IMR-90 (cell line): ENCODE measurements at regions not wholly inside any gene's neighbourhood (a gene's known extent, or its start where the extent isn't known, plus 50 kb on each side); places are given as distances from the start of the nearest gene placed in this dataset.

Experiments used
- ATAC-seq: fragments of 200-7000 bp; cut with Tn5 transposase; 2 replicates; pipeline ENCODE4 v1.9.1; 2020; ENCODE audit warnings: low read depth, mild to moderate bottlenecking, moderate library complexity
- BruUV-seq: library from RNA; stranded (reverse); fragments of 400-500 nt; replicated peaks from 2 replicates; lab custom pipeline; 2021; lab: Mats Ljungman, UMichigan
- CTCF ChIA-PET: fragments of 300-600 bp; formaldehyde crosslinking; extraction: SDS; loops from one replicate; lab custom pipeline; 2021; ENCODE audit warnings: antibody characterized with exemption; lab: Yijun Ruan, JAX
- POLR2A ChIA-PET: fragments of 300-600 bp; sonication (Branson Sonifier 250); formaldehyde crosslinking; loops from one replicate; lab custom pipeline; 2022; ENCODE audit warnings: antibody characterized with exemption; ENCODE audit not compliant: unreplicated experiment; lab: Charles Lee
- DNase-seq: peaks from one replicate; pipeline ENCODE4 v3.0.0; 2013
- H2AFZ ChIP-seq: replicated peaks from 2 replicates; pipeline ENCODE3; 2013; ENCODE audit warnings: low read length, mild to moderate bottlenecking; ENCODE audit not compliant: poor library complexity
- H2AK5ac ChIP-seq: 2 replicates; pipeline ENCODE4 v1.6.1; 2013; ENCODE audit warnings: low read depth, low read length, inconsistent platforms
- H2AK9ac ChIP-seq: replicated peaks from 2 replicates; pipeline ENCODE3; 2013; ENCODE audit warnings: mild to moderate bottlenecking, low read depth, low read length, moderate library complexity; ENCODE audit not compliant: poor library complexity
- H2BK120ac ChIP-seq: 2 replicates; pipeline ENCODE4 v1.6.1; 2013; ENCODE audit warnings: low read depth, low read length, inconsistent platforms
- H2BK15ac ChIP-seq: 3 replicates; pipeline ENCODE4 v1.6.1; 2013; ENCODE audit warnings: low read depth, low read length, inconsistent platforms
- H2BK20ac ChIP-seq: 2 replicates; pipeline ENCODE4 v1.6.1; 2013; ENCODE audit warnings: low read depth, mild to moderate bottlenecking, inconsistent platforms, low read length, moderate library complexity
- H2BK5ac ChIP-seq: 2 replicates; pipeline ENCODE4 v1.6.1; 2013; ENCODE audit warnings: mild to moderate bottlenecking, low read depth, low read length, inconsistent platforms; ENCODE audit not compliant: poor library complexity, severe bottlenecking
- H3K14ac ChIP-seq: replicated peaks from 2 replicates; pipeline ENCODE4 v1.6.1; 2013; ENCODE audit warnings: low read depth, low read length, inconsistent platforms
- H3K18ac ChIP-seq: 2 replicates; pipeline ENCODE4 v1.6.1; 2013; ENCODE audit warnings: low read depth, low read length, control low read depth
- H3K23ac ChIP-seq: 2 replicates; pipeline ENCODE4 v1.6.1; 2013; ENCODE audit warnings: low read depth, low read length, inconsistent platforms
- H3K27ac ChIP-seq: 2 replicates; pipeline ENCODE4 v1.5.1; 2013; ENCODE audit warnings: mild to moderate bottlenecking, control low read depth, low read length; ENCODE audit not compliant: insufficient read depth
- H3K27me3 ChIP-seq: 2 replicates; pipeline ENCODE4 v1.6.1; 2013; ENCODE audit warnings: low read length; ENCODE audit not compliant: control insufficient read depth, insufficient read depth
- H3K36me3 ChIP-seq: 2 replicates; pipeline ENCODE4 v1.6.1; 2013; ENCODE audit warnings: low read length, mixed read lengths; ENCODE audit not compliant: control insufficient read depth, insufficient read depth
- H3K4ac ChIP-seq: 2 replicates; pipeline ENCODE4 v1.6.1; 2013; ENCODE audit warnings: low read depth, low read length, inconsistent platforms
- H3K4me1 ChIP-seq: 2 replicates; pipeline ENCODE4 v1.6.1; 2013; ENCODE audit warnings: low read length, mixed read lengths; ENCODE audit not compliant: control insufficient read depth, insufficient read depth
- H3K4me2 ChIP-seq: 2 replicates; pipeline ENCODE4 v1.6.1; 2013; ENCODE audit warnings: low read depth, mild to moderate bottlenecking, control low read depth, low read length, moderate library complexity
- H3K4me3 ChIP-seq: 2 replicates; pipeline ENCODE4 v1.5.1; 2013; ENCODE audit warnings: low read depth, mild to moderate bottlenecking, control low read depth, low read length, moderate library complexity; ENCODE audit not compliant: insufficient read depth
- H3K56ac ChIP-seq: 2 replicates; pipeline ENCODE4 v1.6.1; 2013; ENCODE audit warnings: low read length, inconsistent platforms; ENCODE audit not compliant: insufficient read depth; ENCODE audit errors: extremely low read depth
- H3K79me1 ChIP-seq, 2 experiments: 2 replicates each; pipeline ENCODE4 v1.6.1; 2013; ENCODE audit warnings: low read length in 2 of 2, inconsistent platforms in 1 of 2, low read depth in 1 of 2
- H3K9ac ChIP-seq: 2 replicates; pipeline ENCODE4 v1.6.1; 2013; ENCODE audit warnings: low read depth, low read length, control low read depth
- H3K9me1 ChIP-seq: 2 replicates; pipeline ENCODE4 v1.6.1; 2013; ENCODE audit warnings: low read length, inconsistent platforms; ENCODE audit not compliant: insufficient read depth
- H3K9me3 ChIP-seq: 2 replicates; pipeline ENCODE4 v1.6.1; 2013; ENCODE audit warnings: low read length; ENCODE audit not compliant: control insufficient read depth, insufficient read depth
- H4K20me1 ChIP-seq: 2 replicates; pipeline ENCODE4 v1.6.1; 2013; ENCODE audit warnings: low read length, inconsistent platforms; ENCODE audit not compliant: insufficient read depth
- H4K5ac ChIP-seq: 2 replicates; pipeline ENCODE4 v1.6.1; 2013; ENCODE audit warnings: mild to moderate bottlenecking, low read depth, low read length, control low read depth
- H4K8ac ChIP-seq, 2 experiments: 2 replicates each; pipeline ENCODE4 v1.6.1; 2013; ENCODE audit warnings: low read depth in 2 of 2, low read length in 2 of 2, control low read depth in 1 of 2, inconsistent platforms in 1 of 2
- H4K91ac ChIP-seq: 2 replicates; pipeline ENCODE4 v1.6.1; 2013; ENCODE audit warnings: low read depth, low read length, inconsistent platforms; ENCODE audit not compliant: insufficient read depth
- CEBPB ChIP-seq: IDR thresholded peaks from 2 replicates; pipeline ENCODE4 v1.6.1; 2012; ENCODE audit warnings: low read depth, low read length, improper control_type of control experiment
- MXI1 ChIP-seq: IDR thresholded peaks from 2 replicates; pipeline ENCODE4 v1.6.1; 2012; ENCODE audit warnings: low read depth, mild to moderate bottlenecking, low read length, moderate library complexity, borderline replicate concordance
- RCOR1 ChIP-seq: IDR thresholded peaks from 2 replicates; pipeline ENCODE4 v1.6.1; 2012; ENCODE audit warnings: mild to moderate bottlenecking, low read length, improper control_type of control experiment; ENCODE audit not compliant: insufficient replicate concordance
- SMC3 ChIP-seq: fragments of 150-350 bp; IDR thresholded peaks from 2 replicates; pipeline ENCODE4 v1.6.1; 2016; ENCODE audit warnings: low read depth, mild to moderate bottlenecking, antibody characterized with exemption, low read length, moderate library complexity
- USF2 ChIP-seq: fragments of 150-350 bp; IDR thresholded peaks from 2 replicates; pipeline ENCODE4 v1.6.1; 2017; ENCODE audit warnings: mild to moderate bottlenecking, antibody characterized with exemption, low read length, low read depth
- WGBS, 2 experiments: methylation state at CpG; one replicate each; pipeline versions ENCODE4 v1.1.5 to v1.1.7; 2013; ENCODE audit warnings: missing lambda C conversion rate in 2 of 2; ENCODE audit not compliant: insufficient read length in 1 of 2; ENCODE audit errors: extremely low coverage in 2 of 2; 5-methylcytosine and 5-hydroxymethylcytosine counted together
- dilution Hi-C: fragments of 300-500 bp; cut with HindIII; formaldehyde crosslinking; loops from one replicate; pipeline ENCODE4 v1.14.3; 2018; ENCODE audit warnings: low sequenced_read_pairs; ENCODE audit not compliant: unreplicated experiment
- in situ Hi-C: fragments of 300-500 bp; cut with MboI; formaldehyde crosslinking; loops from 3 replicates; pipeline ENCODE4 v1.14.3; 2019; ENCODE audit warnings: low sequenced_read_pairs, inconsistent platforms, mixed read lengths
- intact Hi-C: fragments of 100-400 bp; cut with micrococcal nuclease; formaldehyde crosslinking; loops from 2 replicates; pipeline ENCODE4 v1.10.0; 2022
- TF ChIP-seq, protein P1 (sequence below): conservative IDR thresholded peaks from 2 replicates; pipeline ENCODE4 v1.5.1; 2012; ENCODE audit warnings: mild to moderate bottlenecking, low read depth, low read length, improper control_type of control experiment

- Histone ChIP-seq H3K56ac (no peak overlapping the region), H2BK5ac (no peak overlapping the region), H2AK5ac (no peak overlapping the region), H3K4me1 (no peaks in the 10 kb centered on the region), H3K23ac (no peak overlapping the region), H3K4ac (no peak overlapping the region), H3K36me3 (no peaks in the 10 kb centered on the region), H3K18ac (no peak overlapping the region), H3K4me2 (no peak overlapping the region), H4K91ac (no peak overlapping the region), H2BK15ac (no peak overlapping the region), H3K4me3 (no peak overlapping the region), H2AFZ (no peak overlapping the region), H4K5ac (no peak overlapping the region), H2AK9ac (no peak overlapping the region), H3K9me1 (no peaks in the 10 kb centered on the region), H3K79me1 (no peaks in the 10 kb centered on the region), H3K27ac (no peak overlapping the region), H4K20me1 (no peaks in the 10 kb centered on the region), H3K14ac (no peak overlapping the region), H2BK120ac (no peak overlapping the region), H3K9me3 (no peaks in the 10 kb centered on the region), H3K27me3 (no peaks in the 10 kb centered on the region), H3K9ac (no peak overlapping the region), H2BK20ac (no peak overlapping the region), H4K8ac (no peak overlapping the region)
- no TSS peak for BruUV-seq
- WGBS, 2 experiments, result 94% methylated on average over 2 of the region's 6 CpGs; no CpG with 5 or more reads in 1 of the 2 experiments
- dilution Hi-C loops (no loop called here), intact Hi-C loops (no loop called here), in situ Hi-C loops (no loop called here)
- DNase-seq (no peak), ATAC-seq (no peak)
- CTCF ChIA-PET, result no interaction called here
- POLR2A ChIA-PET, result no interaction called here
- TF ChIP-seq SMC3 (no peak), CEBPB (no peak), MXI1 (no peak), USF2 (no peak), RCOR1 (no peak)
- TF ChIP-seq, protein P1, sequence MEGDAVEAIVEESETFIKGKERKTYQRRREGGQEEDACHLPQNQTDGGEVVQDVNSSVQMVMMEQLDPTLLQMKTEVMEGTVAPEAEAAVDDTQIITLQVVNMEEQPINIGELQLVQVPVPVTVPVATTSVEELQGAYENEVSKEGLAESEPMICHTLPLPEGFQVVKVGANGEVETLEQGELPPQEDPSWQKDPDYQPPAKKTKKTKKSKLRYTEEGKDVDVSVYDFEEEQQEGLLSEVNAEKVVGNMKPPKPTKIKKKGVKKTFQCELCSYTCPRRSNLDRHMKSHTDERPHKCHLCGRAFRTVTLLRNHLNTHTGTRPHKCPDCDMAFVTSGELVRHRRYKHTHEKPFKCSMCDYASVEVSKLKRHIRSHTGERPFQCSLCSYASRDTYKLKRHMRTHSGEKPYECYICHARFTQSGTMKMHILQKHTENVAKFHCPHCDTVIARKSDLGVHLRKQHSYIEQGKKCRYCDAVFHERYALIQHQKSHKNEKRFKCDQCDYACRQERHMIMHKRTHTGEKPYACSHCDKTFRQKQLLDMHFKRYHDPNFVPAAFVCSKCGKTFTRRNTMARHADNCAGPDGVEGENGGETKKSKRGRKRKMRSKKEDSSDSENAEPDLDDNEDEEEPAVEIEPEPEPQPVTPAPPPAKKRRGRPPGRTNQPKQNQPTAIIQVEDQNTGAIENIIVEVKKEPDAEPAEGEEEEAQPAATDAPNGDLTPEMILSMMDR, result no peak
Observed at GRCh38 chr18:40235836-40236235, 1719.2 kb upstream of the PIK3C3 start.
